Vagina (tissue), 2 donors: ENCODE measurements at regions not wholly inside any gene's neighbourhood (a gene's known extent, or its start where the extent isn't known, plus 50 kb on each side); places are given as distances from the start of the nearest gene placed in this dataset.

Experiments used
- CTCF ChIP-seq, 3 experiments: fragments of 450-650 bp in 2 of 3; fragments of 200-600 bp in 1 of 3; sonication (generic) in 1 of 3; IDR thresholded peaks; one replicate each; pipeline ENCODE4 v1.5.1; 2017 to 2019; ENCODE audit warnings: antibody characterized with exemption in 3 of 3, mild to moderate bottlenecking in 2 of 3, moderate library complexity in 2 of 3
- POLR2A ChIP-seq, 2 donors: fragments of 450-650 bp; IDR thresholded peaks; one replicate each; pipeline ENCODE4 v1.6.1; 2017; ENCODE audit warnings: antibody characterized with exemption in 2 of 2, mild to moderate bottlenecking in 2 of 2, moderate library complexity in 2 of 2

DNA sequence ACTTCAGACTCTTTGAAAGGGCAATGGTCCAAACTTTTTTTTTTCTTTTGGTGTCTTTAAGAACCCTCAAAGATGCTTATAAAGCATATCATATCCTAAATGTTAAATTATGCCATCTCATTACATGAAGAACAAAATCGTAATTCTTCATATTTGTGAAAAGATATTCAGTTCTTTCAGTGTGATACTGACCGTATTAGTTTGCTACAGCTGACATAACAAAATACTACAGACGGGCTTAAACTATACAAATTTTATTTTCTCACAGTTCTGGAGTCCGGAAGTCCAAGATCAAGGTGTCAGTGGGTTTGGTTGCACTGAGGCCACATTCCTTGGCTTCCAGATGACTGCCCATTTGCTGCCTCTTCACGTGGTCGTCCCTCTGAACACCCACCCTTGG lies 1377.2 kb upstream of the ZEB2 start:
- no peak for TF ChIP-seq CTCF (IDR thresholded peaks at IDR 0.05)
- TF ChIP-seq POLR2A (IDR thresholded peaks at IDR 0.05) = no peak
